ENCODE measurements at regions not wholly inside any gene's neighbourhood (a gene's known extent, or its start where the extent isn't known, plus 50 kb on each side); places are given as distances from the start of the nearest gene placed in this dataset.

DNA sequence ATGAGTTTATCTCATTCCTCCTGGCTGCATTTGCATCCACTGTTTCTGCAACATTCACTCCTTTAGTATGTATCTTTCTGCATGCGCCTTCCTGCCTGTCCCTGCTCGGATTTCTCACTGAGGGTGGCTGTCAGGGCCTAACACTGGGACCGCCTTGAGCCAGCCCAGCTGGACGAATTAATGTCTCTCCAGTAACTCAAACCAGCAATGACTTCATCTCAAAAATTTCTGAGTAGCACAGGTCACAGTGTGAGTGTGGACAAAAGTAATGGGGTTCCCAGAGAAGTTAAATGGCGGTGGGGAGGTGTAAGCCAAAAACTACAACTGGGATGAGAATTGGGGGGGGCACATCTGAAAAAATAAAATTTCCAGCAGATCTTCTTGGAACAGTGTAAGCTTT lies 444.0 kb upstream of the MGMT start (continued):
- TF ChIP-seq ELF1 (IDR thresholded peaks at IDR 0.05; ENCODE audit: borderline replicate concordance, low read depth): no peak

DNA sequence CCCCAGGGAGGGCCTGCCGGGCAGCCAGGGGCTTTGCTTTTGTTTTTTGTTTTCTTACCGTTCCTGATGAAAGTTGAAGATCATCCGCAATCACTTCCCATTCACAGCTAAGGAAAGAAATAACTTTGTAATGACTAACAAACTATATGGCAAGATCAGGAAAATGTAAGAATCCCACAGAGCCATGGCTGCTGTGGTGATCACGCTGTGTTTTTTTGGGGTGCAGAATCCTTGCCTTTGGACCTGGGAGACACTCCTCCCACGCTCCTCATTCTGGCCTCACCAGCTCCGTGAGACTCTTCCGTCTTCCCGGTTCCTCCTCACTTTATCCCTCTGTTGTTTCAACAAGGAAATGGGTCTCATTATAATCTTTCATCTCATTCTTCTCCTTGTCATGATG lies 443.0 kb upstream of the MGMT start:
- Histone ChIP-seq H3K4me2 (ENCODE audit: low read length) (no peak overlapping the region), H3K27me3 (ENCODE audit: insufficient read depth, low read length) (peaks cover 12% of the 10 kb centered on the region; the same call in 1 of the 2 replicates), H3K4me3 (replicated peaks in 1 of 2; ENCODE audit: low read depth in 1 of 2, low read length in 2 of 2) (no peak overlapping the region), H3K79me2 (ENCODE audit: insufficient read depth, low read length) (no peaks in the 10 kb centered on the region), H4K20me1 (ENCODE audit: insufficient read depth) (no peaks in the 10 kb centered on the region), H3K27ac (ENCODE audit: low read depth, low read length) (no peak overlapping the region), H3K9me3 (ENCODE audit: control insufficient read depth in 1 of 2, insufficient read depth in 1 of 2, low read depth in 1 of 2, low read length in 2 of 2) (no peaks in the 10 kb centered on the region; a peak in 2 of 4 replicates), H3K36me3 (ENCODE audit: control insufficient read depth in 1 of 2, insufficient read depth in 2 of 2, low read length in 2 of 2) (no peaks in the 10 kb centered on the region), H3K9me2 (ENCODE audit: insufficient read depth) (no peaks in the 10 kb centered on the region), H3K9ac (ENCODE audit: low read length) (no peak overlapping the region), H2AFZ (ENCODE audit: low read depth, low read length, poor library complexity, severe bottlenecking) (no peak overlapping the region), H3K4me1 (ENCODE audit: control insufficient read depth in 1 of 2, insufficient read depth in 2 of 2, low read length in 2 of 2) (no peaks in the 10 kb centered on the region)
- CTCF ChIA-PET: no interaction called here
- no peak for TF ChIP-seq EGR1 (IDR thresholded peaks at IDR 0.05; ENCODE audit: low read depth)
- no peak for TF ChIP-seq ELF1 (IDR thresholded peaks at IDR 0.05; ENCODE audit: borderline replicate concordance, low read depth)
- TF ChIP-seq SP1 (IDR thresholded peaks at IDR 0.05; ENCODE audit: low read depth): no peak
- TF ChIP-seq SIN3A (IDR thresholded peaks at IDR 0.05; ENCODE audit: low read depth): no peak
- no peak for TF ChIP-seq SRF (IDR thresholded peaks at IDR 0.05; ENCODE audit: low read depth)
- TF ChIP-seq, protein P1, sequence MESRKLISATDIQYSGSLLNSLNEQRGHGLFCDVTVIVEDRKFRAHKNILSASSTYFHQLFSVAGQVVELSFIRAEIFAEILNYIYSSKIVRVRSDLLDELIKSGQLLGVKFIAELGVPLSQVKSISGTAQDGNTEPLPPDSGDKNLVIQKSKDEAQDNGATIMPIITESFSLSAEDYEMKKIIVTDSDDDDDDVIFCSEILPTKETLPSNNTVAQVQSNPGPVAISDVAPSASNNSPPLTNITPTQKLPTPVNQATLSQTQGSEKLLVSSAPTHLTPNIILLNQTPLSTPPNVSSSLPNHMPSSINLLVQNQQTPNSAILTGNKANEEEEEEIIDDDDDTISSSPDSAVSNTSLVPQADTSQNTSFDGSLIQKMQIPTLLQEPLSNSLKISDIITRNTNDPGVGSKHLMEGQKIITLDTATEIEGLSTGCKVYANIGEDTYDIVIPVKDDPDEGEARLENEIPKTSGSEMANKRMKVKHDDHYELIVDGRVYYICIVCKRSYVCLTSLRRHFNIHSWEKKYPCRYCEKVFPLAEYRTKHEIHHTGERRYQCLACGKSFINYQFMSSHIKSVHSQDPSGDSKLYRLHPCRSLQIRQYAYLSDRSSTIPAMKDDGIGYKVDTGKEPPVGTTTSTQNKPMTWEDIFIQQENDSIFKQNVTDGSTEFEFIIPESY (IDR thresholded peaks at IDR 0.05; ENCODE audit: extremely low read depth, insufficient replicate concordance, low read length): no peak
- TF ChIP-seq YY1 (IDR thresholded peaks at IDR 0.05; ENCODE audit: extremely low read depth, insufficient replicate concordance, low read depth, low read length): no peak
- no peak for TF ChIP-seq RAD21 (IDR thresholded peaks at IDR 0.05; ENCODE audit: low read depth)
- TF ChIP-seq EZH2 (IDR thresholded peaks at IDR 0.05): no peak
- no peak for TF ChIP-seq CEBPB (IDR thresholded peaks at IDR 0.05; ENCODE audit: low read depth)
- TF ChIP-seq TCF7L2 (IDR thresholded peaks at IDR 0.05; ENCODE audit: borderline replicate concordance, extremely low read depth, insufficient read depth, insufficient read length): no peak
- TF ChIP-seq POLR2AphosphoS5 (IDR thresholded peaks at IDR 0.05; ENCODE audit: low read depth, low read length): no peak
- TF ChIP-seq POLR2A (IDR thresholded peaks at IDR 0.05; ENCODE audit: borderline replicate concordance, extremely low read depth, insufficient read depth, insufficient read length): no peak
- TF ChIP-seq, protein P2, sequence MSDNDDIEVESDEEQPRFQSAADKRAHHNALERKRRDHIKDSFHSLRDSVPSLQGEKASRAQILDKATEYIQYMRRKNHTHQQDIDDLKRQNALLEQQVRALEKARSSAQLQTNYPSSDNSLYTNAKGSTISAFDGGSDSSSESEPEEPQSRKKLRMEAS (IDR thresholded peaks at IDR 0.05): no peak
- no peak for TF ChIP-seq JUND (IDR thresholded peaks at IDR 0.05)
- no peak for TF ChIP-seq ZFX (IDR thresholded peaks at IDR 0.05)
- intact Hi-C loops (cut with micrococcal nuclease): no loop called here
- no peak for ATAC-seq
- RAD21 ChIA-PET (ENCODE audit: low non-redundant PET in 1 of 2, low total read pairs in 2 of 2, uncharacterized antibody in 2 of 2, unreplicated experiment in 2 of 2): no interaction called here
- DNase-seq (ENCODE audit: low read depth, low spot score): no peak
- no TSS peak for BruUV-seq (replicated peaks)
- POLR2A ChIA-PET: no interaction called here
